ENCODE measurements at regions not wholly inside any gene's neighbourhood (a gene's known extent, or its start where the extent isn't known, plus 50 kb on each side); places are given as distances from the start of the nearest gene placed in this dataset.

- H3F3A ChIP-seq (ENCODE audit: control insufficient read depth, insufficient read depth) = no peaks in the 10 kb centered on the region
- H3K27ac ChIP-seq (ENCODE audit: low read depth, low read length) = no peak overlapping the region
These were observed 85.1 kb downstream of the ATP23 start for GRCh38 chr12:58026426-58026825.

GRCh38 chr12:58026897-58027891 is 85.8 kb downstream of the ATP23 start:
- H3K4me3 ChIP-seq (ENCODE audit: low read length) = no peak overlapping the region
- TF ChIP-seq CTCF (IDR thresholded peaks at IDR 0.05; ENCODE audit: low read depth, low read length, poor library complexity, severe bottlenecking) = no peak
- no peak for TF ChIP-seq EZH2phosphoT487 (IDR thresholded peaks at IDR 0.05; ENCODE audit: borderline replicate concordance, low read length)
- no peak overlapping the region for H3K27ac ChIP-seq (ENCODE audit: low read depth, low read length)
- H3K4me2 ChIP-seq (ENCODE audit: low read length) = no peak overlapping the region
- H3F3A ChIP-seq (ENCODE audit: control insufficient read depth, insufficient read depth) = no peaks in the 10 kb centered on the region
- H3K9me3 ChIP-seq (ENCODE audit: control insufficient read depth, insufficient read depth, low read length) = no peaks in the 10 kb centered on the region
- no peaks in the 10 kb centered on the region for H3K4me1 ChIP-seq (ENCODE audit: control insufficient read depth, low read length)
- H3K79me2 ChIP-seq (ENCODE audit: control insufficient read depth, low read length) = no peaks in the 10 kb centered on the region
- H3K36me3 ChIP-seq (ENCODE audit: control insufficient read depth, low read length) = no peaks in the 10 kb centered on the region
- H4K20me1 ChIP-seq (ENCODE audit: control insufficient read depth, insufficient read depth, low read depth, low read length) = no peaks in the 10 kb centered on the region
- peaks cover 7% of the 10 kb centered on the region; the same call in 1 of the 2 replicates for H3K27me3 ChIP-seq (ENCODE audit: control insufficient read depth, low read length)
- no peaks in the 10 kb centered on the region for H3K9me2 ChIP-seq (replicated peaks; ENCODE audit: control insufficient read depth, low read length)

More at GRCh38 chr12:58026426-58026825, 85.1 kb downstream of the ATP23 start:
- no peaks in the 10 kb centered on the region for H3K79me2 ChIP-seq (ENCODE audit: control insufficient read depth, low read length)
- no peaks in the 10 kb centered on the region for H4K20me1 ChIP-seq (ENCODE audit: control insufficient read depth, insufficient read depth, low read depth, low read length)
- H3K4me2 ChIP-seq (ENCODE audit: low read length) = no peak overlapping the region
- H3K9me2 ChIP-seq (replicated peaks; ENCODE audit: control insufficient read depth, low read length) = no peaks in the 10 kb centered on the region
- TF ChIP-seq EZH2phosphoT487 (IDR thresholded peaks at IDR 0.05; ENCODE audit: borderline replicate concordance, low read length) (no peak), CTCF (IDR thresholded peaks at IDR 0.05; ENCODE audit: low read depth, low read length, poor library complexity, severe bottlenecking) (no peak)
- no peak overlapping the region for H3K4me3 ChIP-seq (ENCODE audit: low read length)
- H3K36me3 ChIP-seq (ENCODE audit: control insufficient read depth, low read length) = no peaks in the 10 kb centered on the region
- H3K27me3 ChIP-seq (ENCODE audit: control insufficient read depth, low read length) = peaks cover 7% of the 10 kb centered on the region; the same call in 1 of the 2 replicates
- H3K9me3 ChIP-seq (ENCODE audit: control insufficient read depth, insufficient read depth, low read length) = no peaks in the 10 kb centered on the region
- H3K4me1 ChIP-seq (ENCODE audit: control insufficient read depth, low read length) = no peaks in the 10 kb centered on the region

GRCh38 chr12:58028294-58028693 is 86.9 kb downstream of the ATP23 start:
- no peak overlapping the region for H3K27ac ChIP-seq (ENCODE audit: low read depth, low read length)

More at GRCh38 chr12:58028294-58028693, 86.9 kb downstream of the ATP23 start:
- TF ChIP-seq EZH2phosphoT487 (IDR thresholded peaks at IDR 0.05; ENCODE audit: borderline replicate concordance, low read length) = no peak
- TF ChIP-seq CTCF (IDR thresholded peaks at IDR 0.05; ENCODE audit: low read depth, low read length, poor library complexity, severe bottlenecking) = no peak
- no peaks in the 10 kb centered on the region for H3K36me3 ChIP-seq (ENCODE audit: control insufficient read depth, low read length)
- H3K4me1 ChIP-seq (ENCODE audit: control insufficient read depth, low read length) = no peaks in the 10 kb centered on the region
- H3F3A ChIP-seq (ENCODE audit: control insufficient read depth, insufficient read depth) = no peaks in the 10 kb centered on the region
- no peaks in the 10 kb centered on the region for H4K20me1 ChIP-seq (ENCODE audit: control insufficient read depth, insufficient read depth, low read depth, low read length)
- no peak overlapping the region for H3K4me3 ChIP-seq (ENCODE audit: low read length)
- H3K27me3 ChIP-seq (ENCODE audit: control insufficient read depth, low read length) = peaks cover 7% of the 10 kb centered on the region; the same call in 1 of the 2 replicates
- H3K79me2 ChIP-seq (ENCODE audit: control insufficient read depth, low read length) = no peaks in the 10 kb centered on the region
- H3K9me3 ChIP-seq (ENCODE audit: control insufficient read depth, insufficient read depth, low read length) = no peaks in the 10 kb centered on the region
- H3K4me2 ChIP-seq (ENCODE audit: low read length) = no peak overlapping the region
- no peaks in the 10 kb centered on the region for H3K9me2 ChIP-seq (replicated peaks; ENCODE audit: control insufficient read depth, low read length)

Measured in DOHH2 (cell line).